ENCODE measurements at regions not wholly inside any gene's neighbourhood (a gene's known extent, or its start where the extent isn't known, plus 50 kb on each side); places are given as distances from the start of the nearest gene placed in this dataset.

DNA sequence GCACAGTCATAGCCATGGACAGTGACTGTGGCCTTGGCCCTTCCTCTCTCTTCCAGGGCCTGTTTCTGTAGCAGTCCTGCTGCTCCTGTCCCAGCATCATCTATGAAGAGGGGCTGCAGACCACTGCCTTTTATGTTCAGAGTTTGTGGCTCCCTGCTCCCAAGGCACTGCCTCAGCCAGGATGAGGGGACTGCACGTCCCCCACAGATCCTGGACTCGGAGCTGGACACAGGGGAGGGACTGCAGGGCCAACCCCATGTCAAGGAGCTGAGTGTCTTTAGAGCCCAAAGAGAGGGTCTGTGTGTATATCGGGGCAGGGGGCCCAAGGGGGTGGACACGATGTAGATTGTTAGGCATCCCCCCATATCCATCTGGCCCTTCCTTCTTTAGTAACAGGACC, 60.6 kb upstream of the DIO3 start (continued):
- TF ChIP-seq, protein P1, sequence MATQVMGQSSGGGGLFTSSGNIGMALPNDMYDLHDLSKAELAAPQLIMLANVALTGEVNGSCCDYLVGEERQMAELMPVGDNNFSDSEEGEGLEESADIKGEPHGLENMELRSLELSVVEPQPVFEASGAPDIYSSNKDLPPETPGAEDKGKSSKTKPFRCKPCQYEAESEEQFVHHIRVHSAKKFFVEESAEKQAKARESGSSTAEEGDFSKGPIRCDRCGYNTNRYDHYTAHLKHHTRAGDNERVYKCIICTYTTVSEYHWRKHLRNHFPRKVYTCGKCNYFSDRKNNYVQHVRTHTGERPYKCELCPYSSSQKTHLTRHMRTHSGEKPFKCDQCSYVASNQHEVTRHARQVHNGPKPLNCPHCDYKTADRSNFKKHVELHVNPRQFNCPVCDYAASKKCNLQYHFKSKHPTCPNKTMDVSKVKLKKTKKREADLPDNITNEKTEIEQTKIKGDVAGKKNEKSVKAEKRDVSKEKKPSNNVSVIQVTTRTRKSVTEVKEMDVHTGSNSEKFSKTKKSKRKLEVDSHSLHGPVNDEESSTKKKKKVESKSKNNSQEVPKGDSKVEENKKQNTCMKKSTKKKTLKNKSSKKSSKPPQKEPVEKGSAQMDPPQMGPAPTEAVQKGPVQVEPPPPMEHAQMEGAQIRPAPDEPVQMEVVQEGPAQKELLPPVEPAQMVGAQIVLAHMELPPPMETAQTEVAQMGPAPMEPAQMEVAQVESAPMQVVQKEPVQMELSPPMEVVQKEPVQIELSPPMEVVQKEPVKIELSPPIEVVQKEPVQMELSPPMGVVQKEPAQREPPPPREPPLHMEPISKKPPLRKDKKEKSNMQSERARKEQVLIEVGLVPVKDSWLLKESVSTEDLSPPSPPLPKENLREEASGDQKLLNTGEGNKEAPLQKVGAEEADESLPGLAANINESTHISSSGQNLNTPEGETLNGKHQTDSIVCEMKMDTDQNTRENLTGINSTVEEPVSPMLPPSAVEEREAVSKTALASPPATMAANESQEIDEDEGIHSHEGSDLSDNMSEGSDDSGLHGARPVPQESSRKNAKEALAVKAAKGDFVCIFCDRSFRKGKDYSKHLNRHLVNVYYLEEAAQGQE (IDR thresholded peaks at IDR 0.05; ENCODE audit: unreplicated experiment), result no peak
- TF ChIP-seq ZNF331 (CRISPR knock-in tag; IDR thresholded peaks at IDR 0.05; ENCODE audit: low read depth), result no peak
- no peak for TF ChIP-seq EZH2 (IDR thresholded peaks at IDR 0.05; ENCODE audit: low read depth, unreplicated experiment)
- TF ChIP-seq, protein P2, sequence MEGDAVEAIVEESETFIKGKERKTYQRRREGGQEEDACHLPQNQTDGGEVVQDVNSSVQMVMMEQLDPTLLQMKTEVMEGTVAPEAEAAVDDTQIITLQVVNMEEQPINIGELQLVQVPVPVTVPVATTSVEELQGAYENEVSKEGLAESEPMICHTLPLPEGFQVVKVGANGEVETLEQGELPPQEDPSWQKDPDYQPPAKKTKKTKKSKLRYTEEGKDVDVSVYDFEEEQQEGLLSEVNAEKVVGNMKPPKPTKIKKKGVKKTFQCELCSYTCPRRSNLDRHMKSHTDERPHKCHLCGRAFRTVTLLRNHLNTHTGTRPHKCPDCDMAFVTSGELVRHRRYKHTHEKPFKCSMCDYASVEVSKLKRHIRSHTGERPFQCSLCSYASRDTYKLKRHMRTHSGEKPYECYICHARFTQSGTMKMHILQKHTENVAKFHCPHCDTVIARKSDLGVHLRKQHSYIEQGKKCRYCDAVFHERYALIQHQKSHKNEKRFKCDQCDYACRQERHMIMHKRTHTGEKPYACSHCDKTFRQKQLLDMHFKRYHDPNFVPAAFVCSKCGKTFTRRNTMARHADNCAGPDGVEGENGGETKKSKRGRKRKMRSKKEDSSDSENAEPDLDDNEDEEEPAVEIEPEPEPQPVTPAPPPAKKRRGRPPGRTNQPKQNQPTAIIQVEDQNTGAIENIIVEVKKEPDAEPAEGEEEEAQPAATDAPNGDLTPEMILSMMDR (conservative IDR thresholded peaks at IDR 0.05; ENCODE audit: low read depth in 2 of 2), result no peak
- TF ChIP-seq, protein P3, sequence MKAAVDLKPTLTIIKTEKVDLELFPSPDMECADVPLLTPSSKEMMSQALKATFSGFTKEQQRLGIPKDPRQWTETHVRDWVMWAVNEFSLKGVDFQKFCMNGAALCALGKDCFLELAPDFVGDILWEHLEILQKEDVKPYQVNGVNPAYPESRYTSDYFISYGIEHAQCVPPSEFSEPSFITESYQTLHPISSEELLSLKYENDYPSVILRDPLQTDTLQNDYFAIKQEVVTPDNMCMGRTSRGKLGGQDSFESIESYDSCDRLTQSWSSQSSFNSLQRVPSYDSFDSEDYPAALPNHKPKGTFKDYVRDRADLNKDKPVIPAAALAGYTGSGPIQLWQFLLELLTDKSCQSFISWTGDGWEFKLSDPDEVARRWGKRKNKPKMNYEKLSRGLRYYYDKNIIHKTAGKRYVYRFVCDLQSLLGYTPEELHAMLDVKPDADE (IDR thresholded peaks at IDR 0.05), result no peak

DNA sequence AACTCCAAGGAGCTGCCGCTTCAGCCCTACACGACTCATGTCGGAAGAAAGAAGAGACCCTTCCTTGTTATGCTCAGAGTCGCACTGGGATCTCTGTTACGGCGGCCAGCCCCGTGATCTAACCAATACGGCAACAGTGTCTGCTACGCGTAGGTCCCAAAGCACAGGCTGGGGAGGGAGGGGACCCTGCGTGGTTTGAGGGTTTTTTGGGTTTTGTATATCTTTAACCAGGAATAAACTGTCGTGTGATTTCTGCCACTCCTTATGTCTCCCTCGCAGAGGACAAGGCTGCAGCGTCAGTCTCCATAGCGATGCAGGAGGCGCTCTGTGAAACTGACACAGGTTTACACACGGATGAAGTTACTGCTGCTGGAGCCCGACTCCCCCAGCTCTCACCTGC, 60.0 kb upstream of the DIO3 start:
- DNase-seq (ENCODE audit: low spot score) (no peak), ATAC-seq (no peak)
- H3K4me2 ChIP-seq, result no peak overlapping the region
- no peak for TF ChIP-seq EZH2phosphoT487 (IDR thresholded peaks at IDR 0.05; ENCODE audit: unreplicated experiment)
- no peak for TF ChIP-seq CREB1 (CRISPR knock-in tag; IDR thresholded peaks at IDR 0.05; ENCODE audit: low read depth)
- no peak for TF ChIP-seq EZH2 (IDR thresholded peaks at IDR 0.05; ENCODE audit: low read depth, unreplicated experiment)
- TF ChIP-seq, protein P4, sequence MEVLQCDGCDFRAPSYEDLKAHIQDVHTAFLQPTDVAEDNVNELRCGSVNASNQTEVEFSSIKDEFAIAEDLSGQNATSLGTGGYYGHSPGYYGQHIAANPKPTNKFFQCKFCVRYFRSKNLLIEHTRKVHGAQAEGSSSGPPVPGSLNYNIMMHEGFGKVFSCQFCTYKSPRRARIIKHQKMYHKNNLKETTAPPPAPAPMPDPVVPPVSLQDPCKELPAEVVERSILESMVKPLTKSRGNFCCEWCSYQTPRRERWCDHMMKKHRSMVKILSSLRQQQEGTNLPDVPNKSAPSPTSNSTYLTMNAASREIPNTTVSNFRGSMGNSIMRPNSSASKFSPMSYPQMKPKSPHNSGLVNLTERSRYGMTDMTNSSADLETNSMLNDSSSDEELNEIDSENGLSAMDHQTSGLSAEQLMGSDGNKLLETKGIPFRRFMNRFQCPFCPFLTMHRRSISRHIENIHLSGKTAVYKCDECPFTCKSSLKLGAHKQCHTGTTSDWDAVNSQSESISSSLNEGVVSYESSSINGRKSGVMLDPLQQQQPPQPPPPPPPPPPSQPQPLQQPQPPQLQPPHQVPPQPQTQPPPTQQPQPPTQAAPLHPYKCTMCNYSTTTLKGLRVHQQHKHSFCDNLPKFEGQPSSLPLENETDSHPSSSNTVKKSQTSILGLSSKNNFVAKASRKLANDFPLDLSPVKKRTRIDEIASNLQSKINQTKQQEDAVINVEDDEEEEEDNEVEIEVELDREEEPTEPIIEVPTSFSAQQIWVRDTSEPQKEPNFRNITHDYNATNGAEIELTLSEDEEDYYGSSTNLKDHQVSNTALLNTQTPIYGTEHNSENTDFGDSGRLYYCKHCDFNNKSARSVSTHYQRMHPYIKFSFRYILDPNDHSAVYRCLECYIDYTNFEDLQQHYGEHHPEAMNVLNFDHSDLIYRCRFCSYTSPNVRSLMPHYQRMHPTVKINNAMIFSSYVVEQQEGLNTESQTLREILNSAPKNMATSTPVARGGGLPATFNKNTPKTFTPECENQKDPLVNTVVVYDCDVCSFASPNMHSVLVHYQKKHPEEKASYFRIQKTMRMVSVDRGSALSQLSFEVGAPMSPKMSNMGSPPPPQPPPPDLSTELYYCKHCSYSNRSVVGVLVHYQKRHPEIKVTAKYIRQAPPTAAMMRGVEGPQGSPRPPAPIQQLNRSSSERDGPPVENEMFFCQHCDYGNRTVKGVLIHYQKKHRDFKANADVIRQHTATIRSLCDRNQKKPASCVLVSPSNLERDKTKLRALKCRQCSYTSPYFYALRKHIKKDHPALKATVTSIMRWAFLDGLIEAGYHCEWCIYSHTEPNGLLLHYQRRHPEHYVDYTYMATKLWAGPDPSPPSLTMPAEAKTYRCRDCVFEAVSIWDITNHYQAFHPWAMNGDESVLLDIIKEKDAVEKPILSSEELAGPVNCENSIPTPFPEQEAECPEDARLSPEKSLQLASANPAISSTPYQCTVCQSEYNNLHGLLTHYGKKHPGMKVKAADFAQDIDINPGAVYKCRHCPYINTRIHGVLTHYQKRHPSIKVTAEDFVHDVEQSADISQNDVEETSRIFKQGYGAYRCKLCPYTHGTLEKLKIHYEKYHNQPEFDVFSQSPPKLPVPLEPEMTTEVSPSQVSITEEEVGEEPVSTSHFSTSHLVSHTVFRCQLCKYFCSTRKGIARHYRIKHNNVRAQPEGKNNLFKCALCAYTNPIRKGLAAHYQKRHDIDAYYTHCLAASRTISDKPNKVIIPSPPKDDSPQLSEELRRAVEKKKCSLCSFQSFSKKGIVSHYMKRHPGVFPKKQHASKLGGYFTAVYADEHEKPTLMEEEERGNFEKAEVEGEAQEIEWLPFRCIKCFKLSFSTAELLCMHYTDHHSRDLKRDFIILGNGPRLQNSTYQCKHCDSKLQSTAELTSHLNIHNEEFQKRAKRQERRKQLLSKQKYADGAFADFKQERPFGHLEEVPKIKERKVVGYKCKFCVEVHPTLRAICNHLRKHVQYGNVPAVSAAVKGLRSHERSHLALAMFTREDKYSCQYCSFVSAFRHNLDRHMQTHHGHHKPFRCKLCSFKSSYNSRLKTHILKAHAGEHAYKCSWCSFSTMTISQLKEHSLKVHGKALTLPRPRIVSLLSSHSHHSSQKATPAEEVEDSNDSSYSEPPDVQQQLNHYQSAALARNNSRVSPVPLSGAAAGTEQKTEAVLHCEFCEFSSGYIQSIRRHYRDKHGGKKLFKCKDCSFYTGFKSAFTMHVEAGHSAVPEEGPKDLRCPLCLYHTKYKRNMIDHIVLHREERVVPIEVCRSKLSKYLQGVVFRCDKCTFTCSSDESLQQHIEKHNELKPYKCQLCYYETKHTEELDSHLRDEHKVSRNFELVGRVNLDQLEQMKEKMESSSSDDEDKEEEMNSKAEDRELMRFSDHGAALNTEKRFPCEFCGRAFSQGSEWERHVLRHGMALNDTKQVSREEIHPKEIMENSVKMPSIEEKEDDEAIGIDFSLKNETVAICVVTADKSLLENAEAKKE (CRISPR knock-in tag; IDR thresholded peaks at IDR 0.05), result no peak
- no peak for TF ChIP-seq POLR2AphosphoS5 (IDR thresholded peaks at IDR 0.05; ENCODE audit: low read depth)
- TF ChIP-seq, protein P3 (IDR thresholded peaks at IDR 0.05), result no peak
- TF ChIP-seq ZNF331 (CRISPR knock-in tag; IDR thresholded peaks at IDR 0.05; ENCODE audit: low read depth), result no peak
- TF ChIP-seq ZNF114 (CRISPR knock-in tag; IDR thresholded peaks at IDR 0.05), result no peak
- TF ChIP-seq JUNB (IDR thresholded peaks at IDR 0.05; ENCODE audit: unreplicated experiment), result no peak

More for the DNA sequence above, 60.0 kb upstream of the DIO3 start:
- H3K27ac ChIP-seq (ENCODE audit: low read depth), result no peak overlapping the region
- Mint-ChIP-seq H3K27me3 (ENCODE audit: insufficient read depth, low read depth, poor library complexity) (peaks cover 12% of the 10 kb centered on the region), H3K36me3 (ENCODE audit: low read depth) (no peaks in the 10 kb centered on the region), H3K27ac (no peak overlapping the region), H3K4me3 (no peak overlapping the region), H3K4me1 (peaks cover 15% of the 10 kb centered on the region), H3K9me3 (peaks cover 3% of the 10 kb centered on the region; the same call in 1 of the 3 replicates)
- H3K9me2 ChIP-seq (ENCODE audit: insufficient read depth), result no peaks in the 10 kb centered on the region
- no peaks in the 10 kb centered on the region for H4K20me1 ChIP-seq (replicated peaks; ENCODE audit: insufficient read depth)
- H3K4me3 ChIP-seq, result no peak overlapping the region
- no peaks in the 10 kb centered on the region for H3K79me2 ChIP-seq (replicated peaks; ENCODE audit: insufficient read depth)
- H3F3A ChIP-seq (replicated peaks; ENCODE audit: low read depth), result no peaks in the 10 kb centered on the region
- no peak overlapping the region for H2AFZ ChIP-seq
- H3K4me1 ChIP-seq (ENCODE audit: insufficient read depth), result peaks cover 2% of the 10 kb centered on the region; the same call in 1 of the 2 replicates
- H3K27me3 ChIP-seq (ENCODE audit: insufficient read depth), result no peaks in the 10 kb centered on the region
- no peaks in the 10 kb centered on the region for H3K36me3 ChIP-seq (ENCODE audit: insufficient read depth)
